Activated CD4-positive, alpha-beta T cell treated with anti-CD3 and anti-CD28 coated beads, Interleukin-2, amount 50 U/mL, for 1 hour (primary cell): ENCODE measurements at regions not wholly inside any gene's neighbourhood (a gene's known extent, or its start where the extent isn't known, plus 50 kb on each side); places are given as distances from the start of the nearest gene placed in this dataset.
A peak's percentile ranks its signal among the peaks of the same experiment; 100 is the strongest.

ENCODE experiments used
- DNase-seq: peaks from one replicate; pipeline ENCODE4 v3.0.0-alpha.2; 2020

- DNase-seq = peak; percentile 49
These were observed 132.6 kb downstream of the MRPL36 start for GRCh38 chr5:1666812-1667588.

- DNase-seq = no peak
These were observed 133.4 kb downstream of the MRPL36 start for GRCh38 chr5:1666221-1666620.

GRCh38 chr5:1665803-1666202, 133.8 kb downstream of the MRPL36 start:
- no peak for DNase-seq

- no peak for DNase-seq
These were observed 134.4 kb downstream of the MRPL36 start for GRCh38 chr5:1665231-1665630.

GRCh38 chr5:1663186-1663585, 136.5 kb downstream of the MRPL36 start:
- no peak for DNase-seq

GRCh38 chr5:1662559-1663085, 137.0 kb downstream of the MRPL36 start:
- DNase-seq = no peak

GRCh38 chr5:1661831-1662558, 137.6 kb downstream of the MRPL36 start:
- DNase-seq = no peak

- DNase-seq = no peak
These were observed 137.6 kb upstream of the LPCAT1 start for GRCh38 chr5:1661311-1661710.

GRCh38 chr5:1660511-1660910, 136.8 kb upstream of the LPCAT1 start:
- DNase-seq = no peak

GRCh38 chr5:1660001-1660400, 136.2 kb upstream of the LPCAT1 start:
- DNase-seq = no peak

GRCh38 chr5:1659100-1659981, 135.6 kb upstream of the LPCAT1 start:
- DNase-seq = no peak

- no peak for DNase-seq
These were observed 134.9 kb upstream of the LPCAT1 start for GRCh38 chr5:1658665-1659064.

- no peak for DNase-seq
These were observed 133.5 kb upstream of the LPCAT1 start for GRCh38 chr5:1657161-1657741.

- no peak for DNase-seq
These were observed 132.7 kb upstream of the LPCAT1 start for GRCh38 chr5:1656271-1656975.

GRCh38 chr5:1655496-1656270, 131.9 kb upstream of the LPCAT1 start:
- DNase-seq = no peak

GRCh38 chr5:1654786-1655495, 131.2 kb upstream of the LPCAT1 start:
- no peak for DNase-seq

- peak; percentile 35 for DNase-seq
These were observed 130.2 kb upstream of the LPCAT1 start for GRCh38 chr5:1653698-1654651.

GRCh38 chr5:1652873-1653697, 129.3 kb upstream of the LPCAT1 start:
- no peak for DNase-seq
